ENCODE measurements at regions not wholly inside any gene's neighbourhood (a gene's known extent, or its start where the extent isn't known, plus 50 kb on each side); places are given as distances from the start of the nearest gene placed in this dataset.

GRCh38 chr2:107466984-107467773 lies 359.5 kb upstream of the RGPD4 start:
- no peak overlapping the region for H3K4me3 ChIP-seq
- H3K27me3 ChIP-seq = no peaks in the 10 kb centered on the region
- no peaks in the 10 kb centered on the region for H4K20me1 ChIP-seq
- no peaks in the 10 kb centered on the region for H3K36me3 ChIP-seq
- no peaks in the 10 kb centered on the region for H3K4me1 ChIP-seq
- H3K9ac ChIP-seq = no peak overlapping the region
- H3K4me2 ChIP-seq = no peak overlapping the region
- no peak for TF ChIP-seq Cebpa-rat (IDR thresholded peaks at IDR 0.05)
- H3K9me3 ChIP-seq (replicated peaks in 1 of 11) = peaks cover 7 to 22% (median 13%) of the 10 kb centered on the region in 11 experiments; a peak in 19 of 22 replicates
- H3K27ac ChIP-seq = no peak overlapping the region

- Histone ChIP-seq H3K4me1 (no peaks in the 10 kb centered on the region), H3K4me3 (no peak overlapping the region), H3K27me3 (no peaks in the 10 kb centered on the region), H4K20me1 (no peaks in the 10 kb centered on the region), H3K9me3 (replicated peaks in 1 of 11) (peaks cover 9 to 22% (median 13%) of the 10 kb centered on the region in 11 experiments; a peak in 20 of 22 replicates), H3K36me3 (no peaks in the 10 kb centered on the region), H3K9ac (no peak overlapping the region), H3K27ac (no peak overlapping the region), H3K4me2 (no peak overlapping the region)
- TF ChIP-seq Cebpa-rat (IDR thresholded peaks at IDR 0.05) = no peak
These were observed 357.2 kb upstream of the RGPD4 start for GRCh38 chr2:107469437-107469995.

- TF ChIP-seq Cebpa-rat (IDR thresholded peaks at IDR 0.05) = no peak
- peaks cover 23 to 42% (median 28%) of the 10 kb centered on the region in 11 experiments for H3K9me3 ChIP-seq (replicated peaks in 1 of 11)
- H3K36me3 ChIP-seq = no peaks in the 10 kb centered on the region
- H3K4me3 ChIP-seq = no peak overlapping the region
- no peak overlapping the region for H3K9ac ChIP-seq
- H3K4me1 ChIP-seq = no peaks in the 10 kb centered on the region
- no peak overlapping the region for H3K4me2 ChIP-seq
- H3K27ac ChIP-seq = no peak overlapping the region
- no peaks in the 10 kb centered on the region for H4K20me1 ChIP-seq
- H3K27me3 ChIP-seq = no peaks in the 10 kb centered on the region
These were observed 353.5 kb upstream of the RGPD4 start for GRCh38 chr2:107473150-107473549.

- no peak overlapping the region for H3K27ac ChIP-seq
- no peaks in the 10 kb centered on the region for H3K36me3 ChIP-seq
- no peaks in the 10 kb centered on the region for H4K20me1 ChIP-seq
- no peaks in the 10 kb centered on the region for H3K4me1 ChIP-seq
- no peak overlapping the region for H3K4me3 ChIP-seq
- no peak for TF ChIP-seq Cebpa-rat (IDR thresholded peaks at IDR 0.05)
- H3K27me3 ChIP-seq = no peaks in the 10 kb centered on the region
- H3K9me3 ChIP-seq (replicated peaks in 1 of 11) = peaks cover 9 to 26% (median 17%) of the 10 kb centered on the region in 11 experiments
- H3K4me2 ChIP-seq = no peak overlapping the region
- no peak overlapping the region for H3K9ac ChIP-seq
These were observed 350.8 kb upstream of the RGPD4 start for GRCh38 chr2:107475859-107476258.

GRCh38 chr2:107502539-107502938 lies 324.2 kb upstream of the RGPD4 start:
- no peaks in the 10 kb centered on the region for H3K27me3 ChIP-seq
- no peaks in the 10 kb centered on the region for H3K4me1 ChIP-seq
- H3K9me3 ChIP-seq (replicated peaks in 1 of 11) = no peaks in the 10 kb centered on the region
- H3K9ac ChIP-seq = no peak overlapping the region
- no peak overlapping the region for H3K27ac ChIP-seq
- no peaks in the 10 kb centered on the region for H3K36me3 ChIP-seq
- no peak for TF ChIP-seq Cebpa-rat (IDR thresholded peaks at IDR 0.05)
- H3K4me2 ChIP-seq = no peak overlapping the region
- no peaks in the 10 kb centered on the region for H4K20me1 ChIP-seq
- H3K4me3 ChIP-seq = no peak overlapping the region

GRCh38 chr2:107511970-107512789 lies 314.5 kb upstream of the RGPD4 start:
- Histone ChIP-seq H3K4me1 (no peaks in the 10 kb centered on the region), H3K4me3 (no peak overlapping the region), H3K4me2 (no peak overlapping the region), H3K9me3 (replicated peaks in 1 of 11) (no peaks in the 10 kb centered on the region), H3K36me3 (no peaks in the 10 kb centered on the region), H3K27me3 (no peaks in the 10 kb centered on the region), H4K20me1 (no peaks in the 10 kb centered on the region), H3K27ac (no peak overlapping the region), H3K9ac (no peak overlapping the region)
- TF ChIP-seq Cebpa-rat (IDR thresholded peaks at IDR 0.05) = no peak

- Histone ChIP-seq H3K27me3 (no peaks in the 10 kb centered on the region), H3K4me1 (no peaks in the 10 kb centered on the region), H3K4me3 (no peak overlapping the region), H3K27ac (no peak overlapping the region), H3K9me3 (replicated peaks in 1 of 11) (peaks cover 0 to 2% (median 0%) of the 10 kb centered on the region in 11 experiments; a peak in 4 of 22 replicates), H3K36me3 (no peaks in the 10 kb centered on the region), H3K4me2 (no peak overlapping the region), H3K9ac (no peak overlapping the region), H4K20me1 (no peaks in the 10 kb centered on the region)
- no peak for TF ChIP-seq Cebpa-rat (IDR thresholded peaks at IDR 0.05)
These were observed 301.3 kb upstream of the RGPD4 start for GRCh38 chr2:107525406-107525805.

GRCh38 chr2:107529146-107529545 lies 297.5 kb upstream of the RGPD4 start:
- Histone ChIP-seq H3K36me3 (no peaks in the 10 kb centered on the region), H3K9me3 (replicated peaks in 1 of 11) (no peaks in the 10 kb centered on the region; a peak in 1 of 22 replicates), H3K27ac (no peak overlapping the region), H3K4me2 (no peak overlapping the region), H4K20me1 (no peaks in the 10 kb centered on the region), H3K27me3 (no peaks in the 10 kb centered on the region), H3K4me3 (no peak overlapping the region), H3K9ac (no peak overlapping the region), H3K4me1 (peaks cover 0 to under 1% (median 0%) of the 10 kb centered on the region in 10 experiments; a peak in 2 of 20 replicates)
- no peak for TF ChIP-seq Cebpa-rat (IDR thresholded peaks at IDR 0.05)

GRCh38 chr2:107530046-107530445 lies 296.6 kb upstream of the RGPD4 start:
- H3K4me1 ChIP-seq = peaks cover 0 to 8% (median 4%) of the 10 kb centered on the region in 10 experiments; a peak in 5 of 20 replicates

More at GRCh38 chr2:107530046-107530445, 296.6 kb upstream of the RGPD4 start:
- no peak overlapping the region for H3K9ac ChIP-seq
- H3K9me3 ChIP-seq (replicated peaks in 1 of 11) = peaks cover 0 to 2% (median 0%) of the 10 kb centered on the region in 11 experiments; a peak in 1 of 22 replicates
- no peak overlapping the region for H3K27ac ChIP-seq
- no peak for TF ChIP-seq Cebpa-rat (IDR thresholded peaks at IDR 0.05)
- H4K20me1 ChIP-seq = no peaks in the 10 kb centered on the region
- H3K4me3 ChIP-seq = no peak overlapping the region
- no peaks in the 10 kb centered on the region for H3K27me3 ChIP-seq
- no peak overlapping the region for H3K4me2 ChIP-seq
- no peaks in the 10 kb centered on the region for H3K36me3 ChIP-seq

All from BLaER1 treated with 17β-estradiol and CSF1 and Interleukin-3, amounts not matched to agents 10 nM and 100 nM (cell line).